ENCODE measurements at regions not wholly inside any gene's neighbourhood (a gene's known extent, or its start where the extent isn't known, plus 50 kb on each side); places are given as distances from the start of the nearest gene placed in this dataset.

- TF ChIP-seq ZNF740 (CRISPR knock-in tag; IDR thresholded peaks at IDR 0.05) (no peak), ZNF740 (tag; IDR thresholded peaks at IDR 0.05) (no peak), NFIC (IDR thresholded peaks at IDR 0.05) (no peak), ZNF785 (CRISPR knock-in tag; IDR thresholded peaks at IDR 0.05) (no peak), SIN3A (IDR thresholded peaks at IDR 0.05; ENCODE audit: borderline replicate concordance in 2 of 2, control insufficient read depth in 1 of 2, low read depth in 2 of 2, low read length in 2 of 2) (no peak), TAF1 (IDR thresholded peaks at IDR 0.05; ENCODE audit: control insufficient read depth, extremely low read depth, insufficient read depth, low read length, severe bottlenecking) (no peak), VEZF1 (CRISPR knock-in tag; IDR thresholded peaks at IDR 0.05) (no peak), ZFX (CRISPR knock-in tag; IDR thresholded peaks at IDR 0.05) (no peak), SAP30 (IDR thresholded peaks at IDR 0.05; ENCODE audit: borderline replicate concordance, insufficient read depth, low read depth, low read length, poor library complexity, severe bottlenecking) (no peak), NRF1 (conservative IDR thresholded peaks at IDR 0.05 in 1 of 2, IDR thresholded peaks at IDR 0.05 in 1 of 2) (no peak)
These were observed 642.2 kb downstream of the LIG4 start for GRCh38 chr13:107573184-107573583.

Measured in K562 (cell line).